Transverse colon (tissue), 4 donors: ENCODE measurements at regions not wholly inside any gene's neighbourhood (a gene's known extent, or its start where the extent isn't known, plus 50 kb on each side); places are given as distances from the start of the nearest gene placed in this dataset.

Source experiments
- DNase-seq: peaks from one replicate; pipeline ENCODE4 v3.0.0-alpha.2; 2019
- H3K27ac ChIP-seq, 4 donors: fragments of 200-600 bp; sonication (generic); 2 replicates each; pipeline ENCODE4 v1.5.1; 2016 to 2018; ENCODE audit warnings: inconsistent platforms in 4 of 4
- H3K27me3 ChIP-seq: fragments of 200-600 bp; sonication (generic); 2 replicates; pipeline ENCODE4 v1.5.1; 2017; ENCODE audit warnings: inconsistent platforms
- H3K36me3 ChIP-seq, 4 donors: fragments of 200-600 bp; sonication (generic); 2 replicates each; pipeline ENCODE4 v1.5.1; 2017 to 2019; ENCODE audit warnings: inconsistent platforms in 4 of 4
- H3K4me1 ChIP-seq, 4 donors: fragments of 200-600 bp; sonication (generic); 2 replicates each; pipeline ENCODE4 v1.5.1; 2017 to 2020; ENCODE audit warnings: inconsistent platforms in 4 of 4
- H3K4me3 ChIP-seq, 4 donors: fragments of 200-600 bp; sonication (generic); 1 replicate in 1 of 4; 2 replicates in 3 of 4; pipeline versions ENCODE4 v1.5.1 to v1.6.1; 2017 to 2019; ENCODE audit warnings: inconsistent platforms in 4 of 4
- H3K9me3 ChIP-seq, 2 donors: fragments of 200-600 bp; sonication (generic); 2 replicates each; pipeline ENCODE4 v1.5.1; 2017 to 2019; ENCODE audit warnings: inconsistent platforms in 2 of 2
- CTCF ChIP-seq, 5 experiments: fragments of 200-600 bp in 3 of 5; fragments of 450-650 bp in 2 of 5; sonication (generic) in 3 of 5; IDR thresholded peaks; 1 replicate in 2 of 5; 2 replicates in 3 of 5; pipeline ENCODE4 v1.5.1; 2016 to 2017; ENCODE audit warnings: antibody characterized with exemption in 5 of 5, inconsistent platforms in 3 of 5, mild to moderate bottlenecking in 2 of 5, moderate library complexity in 1 of 5
- EP300 ChIP-seq: sonication (generic); formaldehyde crosslinking; IDR thresholded peaks from one replicate; pipeline ENCODE4 v1.6.1; 2017; ENCODE audit warnings: antibody characterized with exemption, low read depth
- POLR2A ChIP-seq: fragments of 450-650 bp; IDR thresholded peaks from one replicate; pipeline ENCODE4 v1.6.1; 2016; ENCODE audit warnings: antibody characterized with exemption, mild to moderate bottlenecking, moderate library complexity
- POLR2AphosphoS5 ChIP-seq, 3 donors: sonication (generic); formaldehyde crosslinking; IDR thresholded peaks; one replicate each; pipeline ENCODE4 v1.6.1; 2016; ENCODE audit warnings: antibody characterized with exemption in 3 of 3
- WGBS, 2 donors: methylation state at CpG; one replicate each; pipeline ENCODE4 v1.1.5; 2018; ENCODE audit warnings: low coverage in 1 of 2; 5-methylcytosine and 5-hydroxymethylcytosine counted together
- in situ Hi-C, 4 donors: fragments of 200-750 bp; cut with MboI; loops; one replicate each; pipeline versions ENCODE4 v1.15.0 to v1.15.1; 2017; ENCODE audit warnings: low sequenced_read_pairs in 3 of 4, low pct_ligation_motif_present in 1 of 4, low pct_unique_long_range_greater_than_20kb in 1 of 4
- intact Hi-C: fragments of 100-400 bp; cut with DNase I; formaldehyde crosslinking; loops from one replicate; pipeline ENCODE4 v1.15.1; 2023; ENCODE audit warnings: low total_unique reads

- intact Hi-C loops: no loop called here
Measured at GRCh38 chr4:164440199-164440598, 313.7 kb upstream of the SMIM31 start.

GRCh38 chr4:164441109-164441508, 312.8 kb upstream of the SMIM31 start:
- in situ Hi-C loops: no loop called here
- no peak for TF ChIP-seq POLR2A
- TF ChIP-seq EP300: no peak

More at GRCh38 chr4:164440199-164440598, 313.7 kb upstream of the SMIM31 start:
- Histone ChIP-seq H3K9me3 (no peaks in the 10 kb centered on the region), H3K36me3 (no peaks in the 10 kb centered on the region), H3K4me1 (no peaks in the 10 kb centered on the region), H3K27me3 (no peaks in the 10 kb centered on the region), H3K27ac (no peak overlapping the region), H3K4me3 (no peak overlapping the region)
- 86 to 91% methylated on average over 1 of the region's 1 CpG for WGBS, 2 donors
- in situ Hi-C loops: no loop called here
- no peak for DNase-seq
- TF ChIP-seq EP300 (no peak), POLR2A (no peak)

GRCh38 chr4:164442180-164442579, 311.8 kb upstream of the SMIM31 start:
- intact Hi-C loops: no loop called here
- H3K27me3 ChIP-seq: no peaks in the 10 kb centered on the region
- H3K36me3 ChIP-seq: no peaks in the 10 kb centered on the region
- H3K27ac ChIP-seq: no peak overlapping the region
- H3K4me1 ChIP-seq: no peaks in the 10 kb centered on the region
- whole genome bisulfite sequencing, 2 donors: 52 to 53% methylated on average over 3 of the region's 3 CpGs
- H3K4me3 ChIP-seq: no peak overlapping the region
- no peaks in the 10 kb centered on the region for H3K9me3 ChIP-seq
- DNase-seq: no peak
- in situ Hi-C loops: no loop called here
- TF ChIP-seq EP300: no peak
- no peak for TF ChIP-seq CTCF (IDR thresholded peaks at IDR 0.05)
- TF ChIP-seq POLR2AphosphoS5 (IDR thresholded peaks at IDR 0.05): no peak
- TF ChIP-seq POLR2A: no peak

More at GRCh38 chr4:164441109-164441508, 312.8 kb upstream of the SMIM31 start:
- Histone ChIP-seq H3K27ac (no peak overlapping the region), H3K4me1 (no peaks in the 10 kb centered on the region), H3K4me3 (no peak overlapping the region), H3K36me3 (no peaks in the 10 kb centered on the region), H3K9me3 (no peaks in the 10 kb centered on the region), H3K27me3 (no peaks in the 10 kb centered on the region)
- DNase-seq: no peak
- WGBS, 2 donors: 74 to 91% methylated on average over 1 of the region's 1 CpG
- intact Hi-C loops: no loop called here

GRCh38 chr4:164446516-164446915, 307.4 kb upstream of the SMIM31 start:
- no peak for TF ChIP-seq POLR2AphosphoS5 (IDR thresholded peaks at IDR 0.05)
- TF ChIP-seq CTCF (IDR thresholded peaks at IDR 0.05): no peak
- TF ChIP-seq POLR2A: no peak
- TF ChIP-seq EP300: no peak
- H3K4me1 ChIP-seq: no peaks in the 10 kb centered on the region
- no peaks in the 10 kb centered on the region for H3K36me3 ChIP-seq
- intact Hi-C loops: no loop called here
- in situ Hi-C loops: no loop called here
- H3K9me3 ChIP-seq: no peaks in the 10 kb centered on the region
- H3K27ac ChIP-seq: no peak overlapping the region
- no peak overlapping the region for H3K4me3 ChIP-seq
- H3K27me3 ChIP-seq: no peaks in the 10 kb centered on the region
- DNase-seq: no peak

GRCh38 chr4:164461901-164462300, 292.0 kb upstream of the SMIM31 start:
- 49 to 52% methylated on average over 2 of the region's 2 CpGs for WGBS, 2 donors
- intact Hi-C loops (no loop called here), in situ Hi-C loops (no loop called here)
- Histone ChIP-seq H3K27me3 (no peaks in the 10 kb centered on the region), H3K4me3 (no peak overlapping the region), H3K36me3 (no peaks in the 10 kb centered on the region), H3K4me1 (no peaks in the 10 kb centered on the region), H3K9me3 (no peaks in the 10 kb centered on the region), H3K27ac (no peak overlapping the region)
- no peak for DNase-seq
- TF ChIP-seq POLR2AphosphoS5 (IDR thresholded peaks at IDR 0.05) (no peak), CTCF (IDR thresholded peaks at IDR 0.05) (no peak), EP300 (no peak), POLR2A (no peak)
